ENCODE measurements at regions not wholly inside any gene's neighbourhood (a gene's known extent, or its start where the extent isn't known, plus 50 kb on each side); places are given as distances from the start of the nearest gene placed in this dataset.

GRCh38 chr10:43885252-43885651 lies 236.6 kb upstream of the ZNF32 start:
- no peak for TF ChIP-seq ZNF274 (IDR thresholded peaks at IDR 0.05; ENCODE audit: low read depth, low read length)

GRCh38 chr10:43884501-43885105 lies 235.9 kb upstream of the ZNF32 start:
- no peak for TF ChIP-seq ZNF274 (IDR thresholded peaks at IDR 0.05; ENCODE audit: low read depth, low read length)
- H3K4me3 ChIP-seq (ENCODE audit: low read length): no peak overlapping the region

More at GRCh38 chr10:43885252-43885651, 236.6 kb upstream of the ZNF32 start:
- H3K4me3 ChIP-seq (ENCODE audit: low read length): no peak overlapping the region

GRCh38 chr10:43882711-43883110 lies 234.0 kb upstream of the ZNF32 start:
- TF ChIP-seq ZNF274 (IDR thresholded peaks at IDR 0.05; ENCODE audit: low read depth, low read length): no peak
- no peak overlapping the region for H3K4me3 ChIP-seq (ENCODE audit: low read length)

GRCh38 chr10:43881657-43882056 lies 233.0 kb upstream of the ZNF32 start:
- no peak for TF ChIP-seq ZNF274 (IDR thresholded peaks at IDR 0.05; ENCODE audit: low read depth, low read length)
- H3K4me3 ChIP-seq (ENCODE audit: low read length): no peak overlapping the region

GRCh38 chr10:43880160-43880559 lies 231.5 kb upstream of the ZNF32 start:
- no peak overlapping the region for H3K4me3 ChIP-seq (ENCODE audit: low read length)
- no peak for TF ChIP-seq ZNF274 (IDR thresholded peaks at IDR 0.05; ENCODE audit: low read depth, low read length)

- H3K4me3 ChIP-seq (ENCODE audit: low read length): no peak overlapping the region
- TF ChIP-seq ZNF274 (IDR thresholded peaks at IDR 0.05; ENCODE audit: low read depth, low read length): no peak
Measured at GRCh38 chr10:43879742-43880141, 231.1 kb upstream of the ZNF32 start.

- TF ChIP-seq ZNF274 (IDR thresholded peaks at IDR 0.05; ENCODE audit: low read depth, low read length): no peak
- H3K4me3 ChIP-seq (ENCODE audit: low read length): no peak overlapping the region
Measured at GRCh38 chr10:43879162-43879561, 230.5 kb upstream of the ZNF32 start.

- no peak overlapping the region for H3K4me3 ChIP-seq (ENCODE audit: low read length)
- TF ChIP-seq ZNF274 (IDR thresholded peaks at IDR 0.05; ENCODE audit: low read depth, low read length): no peak
Measured at GRCh38 chr10:43878386-43878785, 229.7 kb upstream of the ZNF32 start.

- no peak overlapping the region for H3K4me3 ChIP-seq (ENCODE audit: low read length)
- no peak for TF ChIP-seq ZNF274 (IDR thresholded peaks at IDR 0.05; ENCODE audit: low read depth, low read length)
Measured at GRCh38 chr10:43876976-43877375, 228.3 kb upstream of the ZNF32 start.

GRCh38 chr10:43874984-43875383 lies 226.3 kb upstream of the ZNF32 start:
- H3K4me3 ChIP-seq (ENCODE audit: low read length): no peak overlapping the region
- no peak for TF ChIP-seq ZNF274 (IDR thresholded peaks at IDR 0.05; ENCODE audit: low read depth, low read length)

- H3K4me3 ChIP-seq (ENCODE audit: low read length): no peak overlapping the region
- TF ChIP-seq ZNF274 (IDR thresholded peaks at IDR 0.05; ENCODE audit: low read depth, low read length): no peak
Measured at GRCh38 chr10:43873717-43874116, 225.0 kb upstream of the ZNF32 start.

- no peak for TF ChIP-seq ZNF274 (IDR thresholded peaks at IDR 0.05; ENCODE audit: low read depth, low read length)
- H3K4me3 ChIP-seq (ENCODE audit: low read length): no peak overlapping the region
Measured at GRCh38 chr10:43872644-43873043, 224.0 kb upstream of the ZNF32 start.

- no peak for TF ChIP-seq ZNF274 (IDR thresholded peaks at IDR 0.05; ENCODE audit: low read depth, low read length)
Measured at GRCh38 chr10:43871545-43871944, 222.9 kb upstream of the ZNF32 start.

GRCh38 chr10:43870968-43871439 lies 222.3 kb upstream of the ZNF32 start:
- TF ChIP-seq ZNF274 (IDR thresholded peaks at IDR 0.05; ENCODE audit: low read depth, low read length): no peak

More at GRCh38 chr10:43871545-43871944, 222.9 kb upstream of the ZNF32 start:
- no peak overlapping the region for H3K4me3 ChIP-seq (ENCODE audit: low read length)

GRCh38 chr10:43869669-43870322 lies 221.1 kb upstream of the ZNF32 start:
- H3K4me3 ChIP-seq (ENCODE audit: low read length): no peak overlapping the region
- no peak for TF ChIP-seq ZNF274 (IDR thresholded peaks at IDR 0.05; ENCODE audit: low read depth, low read length)

More at GRCh38 chr10:43870968-43871439, 222.3 kb upstream of the ZNF32 start:
- H3K4me3 ChIP-seq (ENCODE audit: low read length): no peak overlapping the region

Data from GM08714 (cell line).